NCI-H146 (cell line): ENCODE measurements at regions not wholly inside any gene's neighbourhood (a gene's known extent, or its start where the extent isn't known, plus 50 kb on each side); places are given as distances from the start of the nearest gene placed in this dataset.

Source experiments
- DNase-seq: peaks from one replicate; lab custom pipeline; 2025; lab: John Stamatoyannopoulos, UW

DNA sequence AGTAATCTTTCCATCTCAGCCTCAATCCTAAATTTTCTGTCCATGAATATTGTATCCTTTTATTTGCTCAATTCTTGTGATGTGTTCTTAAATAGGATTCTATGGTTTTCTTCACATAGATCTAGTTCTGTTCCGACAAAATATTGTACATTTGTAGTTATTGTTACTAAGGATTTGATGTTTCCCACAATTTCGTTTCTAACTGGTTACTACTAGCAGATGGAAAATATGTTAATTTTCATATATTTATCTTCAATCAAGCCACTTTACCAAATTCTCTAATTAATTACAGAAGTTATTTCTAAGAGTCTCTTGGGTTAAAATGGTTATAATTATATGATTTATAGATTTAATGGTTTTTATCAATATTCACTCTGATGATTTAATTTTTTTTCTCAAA lies 60.3 kb downstream of the SEC61B start:
- DNase-seq = no peak

DNA sequence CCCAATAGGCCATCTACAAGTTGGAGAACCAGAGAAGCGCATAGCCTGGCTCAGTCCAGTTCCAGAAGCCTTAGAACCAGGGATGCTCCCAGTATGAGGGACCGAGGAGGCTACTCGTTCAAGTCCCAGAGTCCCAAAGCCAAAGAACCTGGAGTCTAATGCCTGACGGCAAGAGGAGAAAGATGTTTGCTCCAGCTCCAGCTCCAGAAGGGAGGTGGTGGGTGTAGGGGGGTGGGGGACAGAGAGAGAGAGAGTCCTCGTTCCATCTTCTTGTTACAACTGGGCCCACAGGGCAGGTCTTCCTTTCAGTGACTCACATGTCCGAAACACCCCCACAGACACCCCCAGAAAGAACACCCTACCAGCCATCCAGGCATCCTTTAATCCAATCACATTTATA lies 63.9 kb downstream of the SEC61B start:
- no peak for DNase-seq

DNA sequence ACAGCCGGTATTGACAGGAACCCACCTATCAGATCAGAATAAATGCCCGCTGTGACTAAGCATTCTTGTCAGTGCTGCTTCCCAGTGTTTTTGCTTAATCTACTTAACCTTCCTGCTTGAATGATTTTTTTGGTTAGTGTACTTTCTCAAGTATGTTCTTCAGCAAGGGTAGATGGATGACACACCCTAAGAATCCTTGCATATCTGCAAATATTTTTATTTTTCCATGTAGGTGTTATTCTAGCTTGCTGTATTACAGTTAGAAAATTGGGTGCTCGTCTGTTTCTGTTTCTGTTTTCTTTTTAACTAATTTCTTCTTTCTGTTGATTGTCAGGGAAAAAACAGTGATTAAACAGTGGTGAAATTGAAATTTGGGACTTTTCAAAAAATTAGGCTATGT lies 64.5 kb downstream of the SEC61B start:
- DNase-seq = no peak

DNA sequence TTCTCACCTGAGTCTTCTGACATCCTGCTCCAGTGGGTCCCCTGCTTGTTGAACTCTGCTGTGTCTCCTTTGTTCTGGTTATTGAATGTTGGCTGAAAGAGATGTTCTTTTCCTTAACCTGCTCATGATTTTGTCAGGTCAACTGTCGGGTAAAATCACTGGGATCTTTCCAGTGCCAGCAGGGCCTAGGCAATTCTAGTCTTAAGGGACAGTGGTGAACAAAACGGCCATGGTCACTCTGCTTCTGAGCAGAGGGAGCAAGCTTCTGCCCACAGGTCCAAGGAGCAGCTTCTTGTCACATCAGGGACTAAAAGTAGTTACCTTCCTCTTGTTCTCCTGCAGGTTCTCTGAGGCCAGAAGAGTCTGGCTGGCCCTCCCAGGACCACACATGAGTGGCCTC lies 65.6 kb downstream of the SEC61B start:
- DNase-seq = no peak

DNA sequence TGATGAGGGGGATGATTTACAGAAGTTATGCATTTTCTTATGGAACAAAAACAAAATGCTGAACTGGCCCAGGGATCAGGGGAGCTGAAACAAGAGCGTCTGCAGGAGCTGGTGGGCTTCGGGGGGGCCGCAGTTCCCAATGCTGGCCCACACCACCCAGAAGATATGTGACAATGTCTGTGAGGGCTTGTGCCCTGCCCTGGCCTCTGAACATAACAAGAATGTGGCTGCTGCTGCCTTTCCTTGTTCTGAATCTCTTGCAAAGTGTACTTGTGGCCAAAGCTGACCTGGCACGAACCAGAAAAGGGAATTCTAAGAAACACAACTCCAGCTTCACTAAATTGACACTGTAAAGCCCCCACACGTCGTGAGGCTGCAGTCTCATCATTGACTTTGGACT lies 66.7 kb downstream of the SEC61B start:
- no peak for DNase-seq

DNA sequence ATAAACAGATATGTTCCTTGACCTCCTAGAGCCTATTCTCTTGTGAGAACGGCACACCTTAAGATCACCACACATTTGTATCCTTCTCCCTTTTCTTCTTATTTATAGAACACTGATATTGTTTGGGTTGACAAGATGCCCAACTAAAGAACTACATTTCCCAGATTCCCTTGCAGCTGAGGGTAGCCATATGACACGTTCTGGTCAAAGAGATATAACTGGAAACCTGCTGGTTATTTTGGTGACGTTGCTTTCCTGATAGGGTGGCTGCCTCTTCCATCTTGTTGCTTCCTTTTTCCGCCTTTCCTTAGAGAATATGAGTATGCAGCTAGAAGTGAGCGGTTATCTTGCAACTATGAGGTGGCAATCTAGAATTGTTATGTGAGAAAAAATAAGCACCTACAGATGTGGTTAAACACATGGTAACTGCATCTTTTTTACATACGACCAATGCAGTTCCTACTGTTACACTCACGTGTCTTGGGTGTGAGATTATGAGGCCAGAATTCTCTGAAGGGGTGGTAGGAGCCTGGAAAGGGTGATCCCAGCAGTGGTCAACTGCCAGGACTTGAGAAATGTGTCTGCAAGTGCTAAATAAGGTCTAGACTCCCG lies 72.9 kb downstream of the SEC61B start:
- no peak for DNase-seq

DNA sequence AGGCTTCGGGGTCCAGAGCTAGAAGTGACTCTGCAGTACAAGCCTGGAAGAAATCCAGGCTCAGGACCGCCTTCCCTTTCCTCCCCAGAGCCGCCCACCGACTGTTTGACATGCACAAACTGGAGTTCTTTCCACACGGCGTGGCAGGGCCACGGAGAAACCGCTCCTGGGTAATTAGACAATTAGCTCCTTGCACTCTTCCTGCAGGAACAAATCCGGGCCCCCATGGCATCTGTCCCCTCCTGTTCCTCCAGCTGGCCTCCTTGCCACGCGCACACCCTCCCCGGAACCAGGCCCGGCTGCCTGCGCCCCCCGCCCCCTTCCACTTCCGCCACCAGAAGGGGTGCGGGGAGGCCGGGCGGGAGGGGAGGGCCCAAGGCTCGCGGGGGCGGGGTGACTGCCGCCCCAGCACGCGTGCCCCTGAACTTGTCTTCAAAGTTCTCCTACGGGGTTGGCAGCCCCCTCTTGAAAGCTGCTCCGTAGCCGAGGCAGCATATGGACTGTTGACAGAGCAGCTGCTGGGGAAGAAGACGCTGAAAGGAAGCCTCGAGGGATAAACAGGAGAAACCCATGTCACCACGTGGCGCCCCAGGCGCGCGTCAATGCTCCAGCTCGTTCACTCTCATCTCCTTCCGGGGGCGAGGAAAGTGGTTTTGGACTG lies 74.3 kb downstream of the SEC61B start:
- peak; percentile 72 for DNase-seq

DNA sequence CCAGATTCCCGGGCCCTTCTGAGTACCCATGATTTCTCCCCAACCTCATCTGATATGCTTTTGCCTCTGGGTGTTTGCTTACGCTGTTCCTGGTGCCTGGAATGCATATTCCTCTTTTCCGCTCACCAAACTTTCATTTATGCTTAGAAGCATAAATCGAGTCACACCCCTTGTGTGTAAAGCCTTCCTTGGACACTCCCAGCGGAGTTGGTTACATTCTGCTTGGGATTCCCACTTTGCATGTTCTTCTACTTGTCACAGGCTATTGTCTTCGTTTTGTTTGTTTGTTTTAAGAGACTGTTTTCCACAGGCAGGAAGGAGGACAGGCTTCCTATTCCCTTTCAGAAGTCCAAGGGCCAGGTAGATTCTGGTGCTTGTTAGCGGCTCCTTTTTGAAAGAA lies 76.5 kb downstream of the SEC61B start:
- no peak for DNase-seq

DNA sequence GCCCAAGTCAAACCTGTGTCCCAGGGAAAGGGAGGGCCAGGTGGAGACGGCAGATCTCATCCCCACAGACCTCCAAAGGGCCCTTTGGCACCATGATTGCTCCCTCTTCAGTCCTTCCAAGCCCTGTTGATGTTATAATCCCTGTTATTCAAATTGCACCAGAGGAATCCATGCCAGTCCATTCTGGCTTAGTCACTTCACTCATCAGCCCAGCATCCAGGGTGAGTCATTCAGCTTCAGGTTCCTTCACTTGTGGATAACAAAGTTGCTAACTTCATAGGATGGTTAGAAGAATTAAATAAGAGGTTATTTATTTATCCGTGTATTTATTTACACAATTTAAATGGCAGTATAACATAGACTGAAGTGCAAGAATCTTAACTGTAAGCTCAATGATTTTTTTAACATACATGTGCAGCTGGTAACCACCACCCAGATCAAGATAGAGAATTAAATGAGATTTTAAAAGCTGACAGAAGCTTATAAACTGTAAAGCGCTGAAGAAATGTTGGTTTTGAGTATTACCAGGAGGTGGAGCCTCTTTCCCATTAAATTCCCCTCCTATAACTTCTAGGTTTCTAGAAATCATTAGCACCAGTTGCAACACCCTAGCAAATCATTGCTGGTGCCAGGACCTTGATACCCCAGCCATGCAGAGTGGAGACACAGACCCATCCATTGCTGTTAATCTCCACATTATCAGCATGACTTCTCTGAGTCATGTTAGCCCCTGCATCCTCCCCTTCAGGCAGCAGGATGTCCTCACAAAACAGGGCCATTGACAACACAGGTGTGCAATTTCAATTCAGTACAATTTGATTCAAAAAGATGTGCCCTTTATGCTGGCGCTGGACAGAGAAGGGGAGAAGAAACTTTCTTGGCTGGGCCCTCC lies 77.4 kb downstream of the SEC61B start:
- peak; percentile 3 for DNase-seq

DNA sequence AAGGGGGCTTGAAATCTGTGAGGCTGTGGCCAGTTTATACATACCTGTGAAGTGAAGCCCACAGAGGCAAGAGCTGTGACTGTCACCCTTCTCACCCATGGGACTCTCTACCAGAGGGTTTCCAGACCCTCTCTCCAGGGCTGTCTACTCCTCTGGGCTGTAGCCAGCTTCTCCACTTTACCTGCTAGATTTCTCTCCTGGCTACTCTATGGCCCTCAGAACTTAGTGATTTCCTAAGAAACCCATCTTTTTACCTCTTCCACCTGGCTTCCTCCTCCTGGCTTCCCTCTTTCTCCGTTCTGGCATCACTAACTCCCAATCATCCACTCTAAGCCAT lies 78.0 kb downstream of the SEC61B start:
- DNase-seq = no peak

DNA sequence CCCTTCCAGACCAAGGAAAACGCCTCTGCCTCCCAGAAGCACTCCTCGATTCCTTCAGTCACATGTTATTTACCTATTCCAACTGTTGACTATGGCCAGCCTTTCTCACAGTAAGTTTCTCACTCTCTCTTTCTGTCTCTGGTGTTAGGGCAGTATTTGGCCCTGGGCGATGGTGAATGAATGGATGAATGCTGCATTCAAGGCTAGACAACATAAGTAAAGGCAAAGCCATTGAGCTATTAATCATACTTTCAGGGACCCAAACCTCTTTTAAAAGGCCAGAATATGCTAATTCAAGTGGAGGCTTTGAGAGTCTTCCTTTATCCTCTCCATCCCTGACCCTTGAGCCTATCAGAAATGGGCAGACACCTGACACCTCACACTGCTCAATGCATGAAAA lies 78.5 kb downstream of the SEC61B start:
- no peak for DNase-seq

DNA sequence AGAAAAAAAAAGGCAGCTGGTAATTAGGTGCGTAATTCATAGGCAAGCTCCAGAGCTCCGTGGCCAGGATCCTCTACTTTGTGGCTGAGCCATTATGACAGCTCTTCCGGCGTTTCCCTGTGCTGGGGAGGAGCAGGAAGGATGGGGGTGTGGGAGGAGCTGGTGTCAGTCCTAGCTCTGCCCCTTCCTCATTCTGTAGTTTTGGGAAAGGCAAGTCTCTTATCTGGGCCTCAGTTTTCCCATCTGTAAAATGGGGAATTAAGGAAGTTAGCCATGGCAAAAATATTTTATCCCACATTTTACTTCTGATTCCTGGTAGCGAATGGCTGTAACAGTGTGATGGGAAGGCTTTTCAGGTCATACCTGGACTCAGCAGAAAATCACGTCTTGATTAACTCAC lies 81.1 kb downstream of the SEC61B start:
- DNase-seq = no peak

DNA sequence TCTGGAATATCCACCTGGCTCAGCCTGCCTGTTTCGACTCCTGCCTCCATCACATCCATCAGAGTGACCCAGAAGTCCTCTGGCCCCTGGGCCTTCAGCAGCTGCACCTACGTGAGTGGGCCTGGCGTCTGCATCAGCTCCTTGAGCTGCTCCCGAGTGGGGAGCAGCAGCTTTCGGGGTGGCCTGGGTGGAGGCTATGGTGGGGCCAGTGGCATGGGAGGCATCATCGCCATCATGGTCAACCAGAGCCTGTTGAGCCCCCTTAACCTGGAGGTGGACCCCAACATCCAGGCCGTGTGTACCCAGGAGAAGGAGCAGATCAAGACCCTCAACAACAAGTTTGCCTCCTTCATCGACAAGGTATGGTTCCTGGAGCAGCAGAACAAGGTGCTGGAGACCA lies 83.0 kb downstream of the SEC61B start:
- no peak for DNase-seq

DNA sequence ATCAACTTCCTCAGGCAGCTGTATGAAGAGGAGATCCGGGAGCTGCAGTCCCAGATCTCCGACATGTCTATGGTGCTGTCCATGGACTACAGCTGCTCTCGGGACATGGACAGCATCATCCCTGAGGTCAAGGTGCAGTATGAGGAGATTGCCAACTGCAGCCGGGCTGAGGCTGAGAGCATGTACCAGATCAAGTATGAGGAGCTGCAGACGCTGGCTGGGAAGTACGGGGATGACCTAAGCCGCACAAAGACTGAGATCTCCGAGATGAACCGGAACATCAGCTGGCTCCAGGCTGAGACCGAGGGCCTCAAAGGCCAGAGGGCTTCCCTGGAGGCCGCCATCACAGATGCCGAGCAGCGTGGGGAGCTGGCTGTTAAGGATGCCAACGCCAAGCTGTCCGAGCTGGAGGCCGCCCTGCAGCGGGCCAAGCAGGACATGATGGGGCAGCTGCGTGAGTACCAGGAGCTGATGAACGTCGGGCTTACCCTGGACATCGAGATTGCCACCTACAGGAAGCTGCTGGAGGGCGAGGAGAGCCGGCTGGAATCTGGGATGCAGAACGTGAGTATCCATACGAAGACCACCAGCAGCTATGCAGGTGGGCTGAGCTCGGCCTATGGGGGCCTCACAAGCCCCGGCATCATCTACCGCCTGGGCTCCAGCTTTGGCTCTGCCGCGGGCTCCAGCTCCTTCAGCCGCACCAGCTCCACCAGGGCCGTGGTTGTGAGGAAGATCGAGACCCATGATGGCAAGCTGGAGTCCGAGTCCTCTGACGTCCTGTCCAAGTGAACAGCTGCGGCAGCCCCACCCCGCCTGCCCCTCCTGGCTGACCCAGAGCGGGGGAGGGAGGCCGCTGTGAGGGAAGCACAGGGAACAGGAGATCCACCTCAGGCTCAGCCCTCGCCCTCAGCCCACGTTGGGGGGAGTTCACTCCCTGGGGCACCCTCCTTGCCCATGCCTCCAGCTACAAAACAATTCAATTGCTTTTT lies 84.0 kb downstream of the SEC61B start:
- no peak for DNase-seq

DNA sequence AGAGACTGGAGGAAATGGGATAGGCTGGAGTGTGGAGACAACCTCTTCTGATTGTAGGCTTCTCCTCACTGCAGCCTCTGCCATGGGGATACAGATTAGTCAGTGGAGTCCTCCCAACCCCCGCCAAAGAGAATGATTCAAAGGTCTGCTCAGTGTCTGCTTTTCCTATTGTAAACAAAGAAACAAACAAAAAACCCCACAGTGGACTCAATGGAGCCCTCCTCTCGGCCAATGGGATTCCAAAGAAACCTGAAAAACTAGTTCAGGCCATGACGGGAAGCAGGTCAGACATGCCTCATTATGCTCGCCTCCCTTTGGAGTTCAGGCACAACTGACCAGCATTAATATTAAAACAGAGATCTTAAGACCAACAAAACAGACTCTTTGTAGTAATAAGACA lies 85.8 kb downstream of the SEC61B start:
- no peak for DNase-seq

DNA sequence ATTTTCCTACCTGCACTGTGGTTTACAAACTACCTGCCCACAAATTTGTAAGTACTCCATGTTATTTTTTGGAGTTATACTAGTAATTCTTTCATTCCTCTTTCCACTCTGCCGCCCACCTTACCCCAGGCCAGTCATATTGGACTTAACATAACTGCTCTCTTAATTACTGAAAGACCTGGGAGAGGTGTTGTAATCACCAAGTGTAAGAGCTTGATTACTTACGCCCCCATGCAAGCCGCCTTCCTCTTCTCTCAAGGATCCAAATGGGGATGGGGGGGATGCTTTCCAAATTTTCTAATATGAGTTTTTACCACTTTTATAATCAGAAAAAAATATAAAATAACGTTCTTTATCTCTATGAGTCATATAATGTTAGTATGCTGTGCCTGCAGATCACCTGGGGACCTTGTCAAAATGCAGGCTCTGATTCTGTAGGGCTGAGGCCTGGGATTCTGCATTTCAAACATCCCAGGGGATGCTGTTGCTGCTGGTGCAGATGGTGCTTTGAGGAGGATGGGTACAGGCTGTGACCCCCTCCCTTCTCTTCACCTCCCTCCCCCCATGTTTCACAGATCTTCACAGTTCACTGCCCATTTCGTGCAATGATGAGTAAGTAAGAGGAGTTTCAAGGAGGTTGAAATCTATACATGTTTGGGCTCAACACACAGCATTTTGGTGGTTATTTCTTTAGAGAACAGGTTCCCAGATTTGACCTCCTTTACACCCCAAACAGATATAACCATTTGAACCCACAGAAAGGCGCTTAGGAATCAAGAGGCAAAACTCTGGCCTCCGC lies 87.3 kb downstream of the SEC61B start:
- no peak for DNase-seq

DNA sequence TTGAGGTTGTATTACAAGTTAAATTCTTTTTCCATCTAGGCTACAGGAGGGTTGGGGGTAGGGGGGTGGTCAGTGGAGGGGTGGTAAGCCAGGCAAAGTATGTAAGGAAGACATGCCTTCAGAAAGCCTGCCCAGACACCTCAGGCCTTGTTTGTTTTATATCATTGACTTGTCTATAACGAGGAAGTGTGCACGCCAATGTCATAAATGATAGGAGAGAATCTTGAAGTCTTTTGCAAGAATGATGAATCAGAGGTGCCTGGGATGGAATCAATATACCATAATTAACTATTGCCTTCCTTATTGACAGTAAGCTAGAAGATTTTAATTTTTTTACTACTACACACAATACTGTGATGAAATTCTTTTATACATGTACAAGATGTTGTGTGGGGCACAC lies 90.7 kb downstream of the SEC61B start:
- no peak for DNase-seq

DNA sequence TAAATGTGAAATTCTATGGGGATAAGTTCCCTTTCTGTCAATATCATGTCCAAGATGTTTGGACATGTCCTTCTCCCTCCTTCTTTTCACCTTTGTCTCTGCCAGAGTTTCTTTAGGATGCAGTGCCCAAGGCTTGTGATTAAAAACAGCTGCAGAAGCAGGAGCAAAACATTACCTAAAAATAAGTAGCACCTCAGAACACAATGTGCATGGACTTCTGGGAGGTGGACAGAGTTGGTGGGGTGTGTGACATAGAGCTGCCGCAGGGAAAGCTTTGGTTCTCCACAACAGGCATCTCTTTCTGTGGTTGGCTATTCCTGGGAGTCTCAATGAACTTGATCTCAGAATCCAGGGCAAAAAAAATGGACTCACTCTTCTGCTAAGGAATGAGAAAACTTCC lies 97.0 kb downstream of the SEC61B start:
- DNase-seq = no peak

DNA sequence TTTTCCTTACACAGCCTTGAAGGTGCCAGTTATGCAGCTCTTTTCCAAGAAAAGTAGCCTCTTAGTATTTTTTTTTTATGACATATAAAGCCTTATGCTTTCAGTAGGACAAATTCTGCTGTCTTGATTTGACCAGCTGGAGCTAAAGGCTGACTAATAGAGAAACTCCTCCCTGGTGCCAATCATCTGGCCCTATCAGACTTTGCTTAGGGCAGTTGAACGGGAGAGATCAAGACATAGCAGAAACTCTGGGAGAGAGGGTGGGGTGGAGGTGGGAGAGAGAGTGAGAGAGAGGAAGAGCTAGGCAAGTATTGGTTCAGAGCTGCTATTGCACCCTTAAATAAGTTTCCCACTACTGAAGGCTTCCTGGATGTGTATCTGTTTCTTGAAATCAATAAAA lies 100.2 kb downstream of the SEC61B start:
- no peak for DNase-seq

DNA sequence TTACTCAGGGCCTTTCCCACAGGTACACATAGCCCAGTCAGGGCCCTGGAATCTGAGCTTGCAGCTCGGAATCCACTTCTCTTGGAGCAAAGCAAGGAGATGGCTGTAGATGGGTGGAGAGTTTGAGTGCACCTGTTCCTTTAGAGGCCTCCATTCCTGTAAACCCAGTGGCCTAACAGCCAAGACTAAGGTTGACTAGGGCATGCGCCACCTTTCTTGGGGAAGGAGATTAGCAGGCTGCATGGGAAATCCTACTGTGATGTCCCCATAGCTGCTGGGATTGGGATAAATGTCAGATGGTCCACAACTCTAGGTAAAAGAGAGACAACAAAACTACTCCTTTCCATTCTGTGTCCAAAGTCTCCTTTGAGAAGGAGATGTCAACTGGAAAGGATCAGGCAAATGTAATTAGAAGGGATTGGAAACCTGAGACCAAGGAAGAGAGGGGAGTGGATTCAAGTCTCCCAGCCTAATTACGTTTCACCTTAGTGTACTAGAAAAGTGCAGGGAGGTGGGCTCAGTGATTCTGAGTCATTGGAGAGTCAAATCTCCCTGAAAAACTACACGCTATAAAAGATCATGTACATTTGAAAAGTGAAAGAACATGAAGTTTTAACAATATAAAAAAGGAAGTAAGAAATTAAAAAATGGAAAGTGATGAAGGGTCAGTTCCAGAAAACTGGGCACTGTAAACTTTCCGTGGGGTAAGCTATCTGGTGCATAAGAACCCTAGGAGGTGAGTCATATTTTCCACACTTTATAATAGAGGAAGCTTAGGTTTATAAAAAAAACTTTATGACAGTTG lies 104.2 kb downstream of the SEC61B start:
- no peak for DNase-seq

DNA sequence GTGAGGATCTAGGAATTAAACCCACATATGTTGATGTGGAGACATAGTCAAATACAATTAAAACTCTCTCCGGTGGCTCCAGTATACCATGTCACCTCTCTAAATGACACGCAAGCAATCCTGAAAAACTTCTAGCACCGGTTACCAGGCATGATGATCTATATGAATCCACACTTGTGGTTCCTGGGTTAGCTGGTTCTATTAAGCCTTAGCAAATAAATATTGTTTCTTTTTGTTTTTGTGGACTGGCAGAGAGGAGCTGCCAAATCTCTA lies 104.8 kb downstream of the SEC61B start:
- no peak for DNase-seq
